AG04449 (cell line): ENCODE measurements at regions not wholly inside any gene's neighbourhood (a gene's known extent, or its start where the extent isn't known, plus 50 kb on each side); places are given as distances from the start of the nearest gene placed in this dataset.

Source experiments
- CTCF ChIA-PET: fragments of 350-600 bp; formaldehyde crosslinking; extraction: SDS; loops from one replicate; lab custom pipeline; 2021; ENCODE audit warnings: antibody characterized with exemption; lab: Yijun Ruan, JAX
- POLR2A ChIA-PET: fragments of 400-600, 350-600 bp; formaldehyde crosslinking; extraction: SDS; loops from one replicate; lab custom pipeline; 2020; ENCODE audit warnings: antibody characterized with exemption, inconsistent platforms; lab: Yijun Ruan, JAX
- DNase-seq: peaks from one replicate; pipeline ENCODE4 v3.0.0-alpha.2; 2010; ENCODE audit warnings: low read depth, low spot score
- H3K4me3 ChIP-seq: 2 replicates; pipeline ENCODE4 v1.5.1; 2011; ENCODE audit warnings: low read depth, mild to moderate bottlenecking, control low read depth, low read length
- CTCF ChIP-seq: IDR thresholded peaks from one replicate; pipeline ENCODE4 v1.5.1; 2011; ENCODE audit warnings: mild to moderate bottlenecking, moderate library complexity, low read length, control low read depth, inconsistent platforms; ENCODE audit not compliant: insufficient read depth; ENCODE audit errors: missing control alignments

- no peak overlapping the region for H3K4me3 ChIP-seq
- no peak for TF ChIP-seq CTCF
- no peak for DNase-seq
- ChIA-PET CTCF (no interaction called here), POLR2A (no interaction called here)
Measured at GRCh38 chrX:107576392-107576791, 51.9 kb upstream of the PRPS1 start.

GRCh38 chrX:107576841-107577240 lies 51.5 kb upstream of the PRPS1 start:
- no peak for DNase-seq
- ChIA-PET POLR2A (interaction anchor here (0.7 kb wide), 1 partner anchor 29 kb away, joined by 4 read pairs; no protein-coding TSS in a partner anchor), CTCF (no interaction called here)
- no peak overlapping the region for H3K4me3 ChIP-seq
- TF ChIP-seq CTCF = no peak

GRCh38 chrX:107577933-107578332 lies 50.4 kb upstream of the PRPS1 start:
- no peak for DNase-seq
- no peak overlapping the region for H3K4me3 ChIP-seq
- ChIA-PET POLR2A (no interaction called here), CTCF (interaction anchor here (1.4 kb wide), 1 partner anchor 45 kb away, joined by 5 read pairs; no protein-coding TSS in a partner anchor)
- no peak for TF ChIP-seq CTCF
